Natural killer cell treated with Interleukin-12 subunit alpha and Interleukin-12 subunit beta and Interleukin-15 and Interleukin-18, amount 100 ng/mL, for 72 hours (primary cell): ENCODE measurements at regions not wholly inside any gene's neighbourhood (a gene's known extent, or its start where the extent isn't known, plus 50 kb on each side); places are given as distances from the start of the nearest gene placed in this dataset.

Experiments
- ATAC-seq, 2 donors: fragments of 150-1000 bp; cut with Tn5 transposase in 1 of 2; sonication (Bioruptor Pico), chemical (Tn5 transposase) in 1 of 2; 2 replicates each; pipeline ENCODE4 v1.10.0; 2021
- DNase-seq: peaks from one replicate; pipeline ENCODE4 v3.0.0; 2022; ENCODE audit warnings: low spot score
- H3K27ac Mint-ChIP-seq, 2 donors: 1 replicate in 1 of 2; 2 replicates in 1 of 2; pipeline ENCODE4 v1.8.0; 2022; ENCODE audit warnings: mixed read lengths in 2 of 2, mild to moderate bottlenecking in 1 of 2, moderate library complexity in 1 of 2
- H3K27me3 Mint-ChIP-seq, 2 donors: 1 replicate in 1 of 2; 2 replicates in 1 of 2; pipeline ENCODE4 v1.8.0; 2022; ENCODE audit warnings: mixed read lengths in 2 of 2
- H3K36me3 Mint-ChIP-seq: one replicate; pipeline ENCODE4 v1.8.0; 2022; ENCODE audit warnings: mixed read lengths
- H3K4me1 Mint-ChIP-seq, 2 donors: 1 replicate in 1 of 2; 2 replicates in 1 of 2; pipeline ENCODE4 v1.8.0; 2022; ENCODE audit warnings: low read depth in 2 of 2, mixed read lengths in 2 of 2, mild to moderate bottlenecking in 1 of 2
- H3K4me3 Mint-ChIP-seq: one replicate; pipeline ENCODE4 v1.8.0; 2022; ENCODE audit warnings: mixed read lengths
- H3K9me3 Mint-ChIP-seq: 2 replicates; pipeline ENCODE4 v1.8.0; 2022; ENCODE audit warnings: mixed read lengths

DNA sequence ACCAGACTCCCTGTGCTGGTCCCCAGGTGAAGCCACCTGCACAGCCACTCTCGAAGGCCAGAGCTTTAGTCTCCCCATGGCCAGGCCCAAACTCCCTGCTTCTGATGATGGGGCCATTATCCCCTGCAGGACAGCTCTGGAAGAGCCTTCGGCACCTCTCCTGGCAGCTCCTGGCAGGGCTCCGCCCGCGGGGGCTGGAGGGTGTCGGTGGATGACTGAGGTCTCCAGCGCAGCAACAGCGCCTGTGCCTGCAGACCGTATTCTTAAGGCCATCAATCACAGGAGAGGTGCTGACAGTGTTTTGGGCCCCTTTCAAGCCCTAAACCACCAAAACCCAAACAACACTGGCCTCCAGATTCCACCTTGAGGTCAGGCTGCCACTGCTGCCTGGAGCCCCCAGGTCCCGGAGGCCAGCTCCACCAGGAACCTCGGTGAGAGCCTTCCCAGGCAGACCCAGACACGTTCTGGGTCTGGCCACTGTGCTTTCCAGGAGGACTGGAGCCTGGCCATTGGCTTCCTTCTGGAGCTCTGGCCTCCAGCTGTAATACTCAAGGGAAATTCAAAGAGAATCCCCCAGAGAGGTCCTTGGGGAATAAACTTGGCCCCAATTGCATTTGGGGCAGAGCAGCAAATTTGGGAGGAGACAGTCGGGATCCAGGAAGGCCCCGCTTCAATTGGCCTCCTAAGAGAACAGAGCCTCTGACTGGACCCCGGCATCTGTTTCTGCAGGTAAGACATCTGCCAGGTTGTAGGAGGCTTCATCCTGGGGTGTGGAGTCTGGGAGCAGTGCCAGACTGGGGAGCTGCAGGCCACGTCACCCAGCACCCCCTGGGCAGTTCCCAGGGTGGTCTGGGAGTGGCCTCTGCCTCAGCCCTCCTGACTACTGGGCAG is 210.6 kb upstream of the RTL1 start:
- Mint-ChIP-seq H3K9me3 (no peaks in the 10 kb centered on the region), H3K36me3 (no peaks in the 10 kb centered on the region), H3K4me1 (no peaks in the 10 kb centered on the region), H3K27me3 (peaks cover 12 to 21% of the 10 kb centered on the region in 2 donors), H3K4me3 (no peak overlapping the region), H3K27ac (no peak overlapping the region)
- ATAC-seq (no peak), DNase-seq (no peak)

GRCh38 chr14:101114726-101115515 is 211.4 kb upstream of the RTL1 start:
- H3K27ac Mint-ChIP-seq: no peak overlapping the region
- peaks cover 3% of the 10 kb centered on the region in 2 donors for H3K4me1 Mint-ChIP-seq
- H3K36me3 Mint-ChIP-seq: no peaks in the 10 kb centered on the region
- no peak for ATAC-seq
- H3K9me3 Mint-ChIP-seq: no peaks in the 10 kb centered on the region
- no peak overlapping the region for H3K4me3 Mint-ChIP-seq
- DNase-seq: no peak
- peaks cover 15 to 23% of the 10 kb centered on the region in 2 donors for H3K27me3 Mint-ChIP-seq

GRCh38 chr14:101115652-101116051 is 212.1 kb upstream of the RTL1 start:
- no peak overlapping the region for H3K27ac Mint-ChIP-seq
- peaks cover 15 to 23% of the 10 kb centered on the region in 2 donors for H3K27me3 Mint-ChIP-seq
- H3K36me3 Mint-ChIP-seq: no peaks in the 10 kb centered on the region
- H3K9me3 Mint-ChIP-seq: no peaks in the 10 kb centered on the region
- no peak overlapping the region for H3K4me3 Mint-ChIP-seq
- ATAC-seq (no peak), DNase-seq (no peak)
- H3K4me1 Mint-ChIP-seq: peaks cover 5 to 9% of the 10 kb centered on the region in 2 donors

DNA sequence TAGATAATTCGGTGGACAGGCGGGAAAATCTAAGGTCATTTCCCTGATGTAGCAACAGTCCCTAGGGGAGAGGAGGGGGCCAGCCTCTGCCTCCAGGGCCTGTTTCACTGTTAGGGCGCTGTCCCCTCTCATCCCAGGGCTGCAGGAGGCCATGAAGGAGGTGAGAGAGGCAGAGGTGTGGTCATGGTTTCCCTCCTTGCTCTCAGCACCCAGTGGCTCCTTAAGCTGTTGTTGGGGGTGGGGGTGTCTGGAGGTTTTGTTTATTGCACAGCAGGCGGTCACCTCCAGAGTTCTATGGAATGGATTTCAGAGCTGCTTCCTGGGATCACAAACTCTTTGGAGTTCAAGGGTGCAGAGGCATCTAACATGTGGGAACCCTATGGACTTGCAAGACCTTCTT is 212.5 kb upstream of the RTL1 start:
- DNase-seq (no peak), ATAC-seq (no peak)
- Mint-ChIP-seq H3K4me3 (no peak overlapping the region), H3K9me3 (no peaks in the 10 kb centered on the region), H3K4me1 (peaks cover 5 to 13% of the 10 kb centered on the region in 2 donors), H3K27ac (no peak overlapping the region), H3K36me3 (no peaks in the 10 kb centered on the region), H3K27me3 (peaks cover 15 to 23% of the 10 kb centered on the region in 2 donors)

DNA sequence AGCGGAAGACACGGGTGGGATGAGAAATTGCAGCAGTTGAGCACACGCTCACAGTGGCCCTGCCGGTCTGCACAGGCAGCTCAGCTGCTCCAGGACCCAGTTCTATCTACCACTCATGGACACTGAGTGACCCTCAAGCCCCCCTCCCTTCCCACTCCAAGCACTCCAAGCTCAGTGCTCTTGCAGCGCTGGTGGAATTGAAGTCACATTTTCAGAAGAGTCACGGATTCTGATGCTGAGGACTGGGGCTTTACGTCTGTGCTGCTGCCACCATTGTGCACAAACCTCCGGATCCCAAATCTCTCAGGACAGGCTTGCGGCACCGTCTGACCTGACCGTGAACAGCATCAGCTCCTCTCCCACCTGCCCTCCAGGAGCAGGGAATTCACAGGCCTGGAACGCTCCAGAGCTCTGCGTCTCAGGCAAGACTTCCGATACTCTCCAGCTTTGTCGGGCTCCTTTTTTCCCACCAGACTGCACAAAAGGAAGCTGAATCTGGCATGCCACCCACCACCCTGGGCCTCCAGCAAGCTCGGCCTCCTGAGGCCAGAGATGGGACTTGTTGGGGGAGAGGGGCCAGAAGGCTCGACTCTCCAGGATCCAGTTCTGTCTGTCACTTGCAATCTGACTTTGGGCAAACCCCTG is 213.1 kb upstream of the RTL1 start:
- no peaks in the 10 kb centered on the region for H3K36me3 Mint-ChIP-seq
- peaks cover 5 to 13% of the 10 kb centered on the region in 2 donors for H3K4me1 Mint-ChIP-seq
- no peaks in the 10 kb centered on the region for H3K9me3 Mint-ChIP-seq
- no peak overlapping the region for H3K4me3 Mint-ChIP-seq
- no peak for DNase-seq
- peaks cover 15 to 23% of the 10 kb centered on the region in 2 donors for H3K27me3 Mint-ChIP-seq
- no peak for ATAC-seq
- no peak overlapping the region for H3K27ac Mint-ChIP-seq

GRCh38 chr14:101117543-101117942 is 214.0 kb upstream of the RTL1 start:
- DNase-seq: no peak
- Mint-ChIP-seq H3K4me1 (peaks cover 5 to 13% of the 10 kb centered on the region in 2 donors), H3K4me3 (no peak overlapping the region), H3K27me3 (peaks cover 15 to 23% of the 10 kb centered on the region in 2 donors), H3K36me3 (no peaks in the 10 kb centered on the region), H3K27ac (no peak overlapping the region), H3K9me3 (no peaks in the 10 kb centered on the region)
- no peak for ATAC-seq

GRCh38 chr14:101118233-101118632 is 214.7 kb upstream of the RTL1 start:
- peaks cover 15 to 23% of the 10 kb centered on the region in 2 donors for H3K27me3 Mint-ChIP-seq
- peaks cover 5 to 13% of the 10 kb centered on the region in 2 donors for H3K4me1 Mint-ChIP-seq
- H3K4me3 Mint-ChIP-seq: no peak overlapping the region
- no peaks in the 10 kb centered on the region for H3K36me3 Mint-ChIP-seq
- ATAC-seq (no peak), DNase-seq (no peak)
- H3K27ac Mint-ChIP-seq: no peak overlapping the region
- H3K9me3 Mint-ChIP-seq: no peaks in the 10 kb centered on the region

- Mint-ChIP-seq H3K27ac (no peak overlapping the region), H3K4me3 (no peak overlapping the region), H3K36me3 (no peaks in the 10 kb centered on the region), H3K27me3 (peaks cover 15 to 23% of the 10 kb centered on the region in 2 donors), H3K9me3 (no peaks in the 10 kb centered on the region), H3K4me1 (peaks cover 5 to 13% of the 10 kb centered on the region in 2 donors)
- DNase-seq (no peak), ATAC-seq (no peak)
Observed at GRCh38 chr14:101118746-101119591, 215.4 kb upstream of the RTL1 start.

DNA sequence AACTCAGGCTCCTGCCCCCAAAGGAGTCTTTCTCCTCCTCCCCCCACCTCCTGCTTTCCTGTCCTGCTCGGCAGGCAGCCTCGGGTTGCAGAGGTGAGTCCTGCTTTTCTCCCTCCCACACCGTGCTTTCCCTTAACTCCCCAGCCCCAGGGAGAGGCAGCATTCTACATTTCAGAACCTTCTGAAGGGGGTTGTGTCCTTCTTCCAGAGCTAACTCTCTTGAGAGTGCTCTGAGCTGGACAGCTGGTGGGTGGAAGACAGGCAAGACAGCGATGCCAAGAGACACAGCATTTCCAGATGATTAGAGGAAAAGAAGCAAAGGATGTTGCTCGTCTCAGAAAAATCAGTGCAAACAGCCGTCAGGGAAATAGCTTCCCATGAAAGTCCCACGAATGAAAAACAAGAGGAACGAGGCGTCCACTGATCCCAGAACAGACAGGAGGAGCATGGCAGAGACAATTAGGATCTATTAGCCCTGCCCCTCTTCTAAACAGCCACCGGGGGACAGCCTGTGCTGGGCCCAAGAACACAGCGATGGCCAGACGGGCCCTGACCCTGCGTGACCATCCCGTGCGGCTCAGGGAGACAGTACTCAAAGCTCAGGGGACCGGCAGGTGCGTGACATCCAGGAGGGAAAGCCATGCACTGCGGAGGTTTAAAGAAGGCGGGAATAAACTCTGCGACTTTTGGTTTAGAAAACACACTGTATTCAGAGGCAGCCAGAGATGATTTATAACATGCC is 216.5 kb upstream of the RTL1 start:
- Mint-ChIP-seq H3K27me3 (peaks cover 14 to 23% of the 10 kb centered on the region in 2 donors), H3K27ac (peak overlapping the region in 1 of 2 donors; percentile 88), H3K9me3 (no peaks in the 10 kb centered on the region), H3K4me3 (peak overlapping the region; percentile 63), H3K36me3 (no peaks in the 10 kb centered on the region), H3K4me1 (peaks cover 5 to 13% of the 10 kb centered on the region in 2 donors)
- DNase-seq (no peak), ATAC-seq (no peak)

- ATAC-seq (peak; percentile 45 to 70), DNase-seq (no peak)
- Mint-ChIP-seq H3K9me3 (no peaks in the 10 kb centered on the region), H3K4me3 (peak overlapping the region; percentile 63), H3K36me3 (no peaks in the 10 kb centered on the region), H3K27me3 (peaks cover 11 to 23% of the 10 kb centered on the region in 2 donors), H3K4me1 (peaks cover 5 to 13% of the 10 kb centered on the region in 2 donors), H3K27ac (peak overlapping the region; percentile 68 to 88)
Observed at GRCh38 chr14:101120641-101121507, 217.4 kb upstream of the RTL1 start.

DNA sequence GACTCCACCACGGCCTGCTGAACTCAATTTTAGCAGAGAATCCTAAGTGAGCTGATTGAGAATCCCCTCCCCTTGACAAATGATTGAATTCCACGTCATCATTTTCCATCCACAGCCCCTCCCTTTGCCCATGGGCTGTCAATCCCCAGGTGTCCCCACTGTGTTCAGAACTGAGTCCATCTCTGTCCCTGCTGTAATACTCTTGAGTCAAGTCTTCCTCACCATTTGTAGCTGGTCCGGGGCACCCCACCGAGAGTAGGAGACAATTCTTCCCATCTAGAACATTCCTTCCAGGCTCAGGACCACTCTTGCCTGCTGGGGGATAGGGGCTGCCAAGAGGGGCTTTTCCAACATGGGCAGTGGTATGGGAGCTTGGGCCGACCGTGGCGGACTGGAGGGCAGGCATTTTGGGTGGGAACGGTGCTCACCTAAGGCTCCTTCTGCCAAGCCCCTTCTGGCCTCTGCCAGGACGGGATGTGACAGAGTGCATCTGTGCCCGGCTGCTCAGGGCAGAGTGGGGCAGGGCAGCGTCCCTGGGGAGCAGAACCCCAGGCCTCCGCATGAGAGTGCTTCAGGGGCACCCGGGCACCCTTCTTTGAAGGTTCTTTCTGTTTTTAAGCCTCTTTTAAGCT is 218.1 kb upstream of the RTL1 start:
- H3K27me3 Mint-ChIP-seq: peaks cover 11 to 23% of the 10 kb centered on the region in 2 donors

More for the DNA sequence above, 218.1 kb upstream of the RTL1 start:
- peak overlapping the region; percentile 68 to 88 for H3K27ac Mint-ChIP-seq
- DNase-seq: no peak
- no peaks in the 10 kb centered on the region for H3K36me3 Mint-ChIP-seq
- H3K4me3 Mint-ChIP-seq: peak overlapping the region; percentile 63
- H3K9me3 Mint-ChIP-seq: no peaks in the 10 kb centered on the region
- no peak for ATAC-seq
- H3K4me1 Mint-ChIP-seq: peaks cover 5 to 13% of the 10 kb centered on the region in 2 donors
